Glomerular visceral epithelial cell (primary cell): ENCODE measurements at regions not wholly inside any gene's neighbourhood (a gene's known extent, or its start where the extent isn't known, plus 50 kb on each side); places are given as distances from the start of the nearest gene placed in this dataset.

Experiments
- DNase-seq: peaks from one replicate; pipeline ENCODE4 v3.0.0-alpha.2; 2016; ENCODE audit errors: extremely low spot score

GRCh38 chr13:44212633-44213396, 160.8 kb upstream of the SERP2 start:
- no peak for DNase-seq

GRCh38 chr13:44218501-44219240, 155.0 kb upstream of the SERP2 start:
- no peak for DNase-seq

DNA sequence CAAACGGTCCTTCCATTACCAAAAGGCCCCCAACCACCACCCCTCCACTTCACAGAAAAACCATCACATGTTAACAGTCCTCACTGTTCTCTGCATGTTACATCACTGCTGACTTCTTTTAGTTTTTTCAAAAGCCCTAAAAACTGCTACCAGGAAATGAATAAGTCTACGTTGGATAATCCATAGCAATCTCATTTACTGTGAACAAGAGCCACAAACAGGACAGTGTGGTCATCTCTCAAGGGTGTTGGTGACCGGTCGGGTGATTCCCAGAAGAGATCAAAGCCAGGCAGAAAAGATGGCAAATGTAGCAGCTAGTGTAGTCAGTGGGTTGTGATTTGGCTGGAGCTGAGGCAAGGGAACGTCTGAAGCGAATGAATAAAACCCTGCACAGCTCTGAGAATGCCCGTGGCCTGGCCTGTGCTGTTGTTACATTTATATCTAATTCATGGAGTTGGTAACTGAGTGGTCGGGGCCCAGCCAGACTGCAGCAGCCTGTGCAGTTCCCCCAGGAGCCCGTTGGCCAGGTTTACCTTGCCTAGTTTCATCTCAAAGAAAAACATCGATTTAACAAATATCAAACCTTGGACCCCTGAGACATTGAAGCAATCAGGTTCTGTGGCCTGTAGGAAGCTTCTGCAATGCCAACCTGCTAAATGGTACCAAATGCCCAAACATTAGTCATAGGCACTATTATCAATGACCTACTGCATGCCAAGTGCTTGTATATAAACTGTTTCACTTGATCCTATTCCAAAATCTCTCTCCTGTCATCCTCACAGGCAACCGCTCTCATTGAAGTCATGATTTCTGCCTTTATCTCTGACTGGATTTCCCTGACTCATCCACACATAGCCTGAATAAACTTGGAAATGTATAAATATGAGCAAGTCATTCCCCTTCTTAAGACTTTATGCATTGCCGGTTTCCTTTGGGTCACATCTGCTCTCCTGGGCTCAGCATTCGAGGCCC, 153.8 kb upstream of the SERP2 start:
- no peak for DNase-seq

GRCh38 chr13:44220948-44221347, 152.7 kb upstream of the SERP2 start:
- no peak for DNase-seq

- DNase-seq, result no peak
Observed at GRCh38 chr13:44221657-44222056, 152.0 kb upstream of the SERP2 start.

- no peak for DNase-seq
Observed at GRCh38 chr13:44223770-44224444, 149.7 kb upstream of the SERP2 start.

- no peak for DNase-seq
Observed at GRCh38 chr13:44224450-44225149, 149.0 kb upstream of the SERP2 start.

DNA sequence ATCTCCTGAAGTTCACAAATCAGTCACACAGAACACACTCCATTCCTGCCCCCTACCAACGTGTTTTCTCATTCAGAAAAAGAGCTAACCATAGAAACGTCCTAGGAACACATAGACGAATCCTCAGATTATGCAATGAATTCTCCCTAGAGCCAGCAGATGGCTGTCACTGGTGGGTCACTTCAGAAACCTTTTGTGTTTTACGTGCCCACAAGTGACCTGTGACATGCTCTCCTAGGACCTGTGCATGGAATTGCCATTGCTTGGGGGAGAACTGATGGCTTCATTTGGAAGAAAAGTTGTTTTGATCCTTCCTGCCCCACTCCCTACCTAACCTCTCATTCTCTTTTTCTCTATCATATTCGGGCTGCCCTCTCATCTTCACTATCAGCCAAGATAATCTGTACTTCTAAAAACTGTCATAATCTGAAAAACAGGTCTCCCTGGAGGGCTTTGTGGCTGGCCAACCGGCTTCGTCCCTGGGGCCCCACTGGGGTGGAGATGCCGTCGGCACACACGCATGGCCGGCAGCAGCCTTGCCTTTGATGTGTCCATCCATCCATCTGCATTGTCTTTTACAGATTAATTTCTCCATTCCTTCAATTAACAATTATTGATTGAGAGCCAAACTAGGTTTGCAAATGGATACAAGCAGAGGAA, 144.1 kb upstream of the SERP2 start:
- no peak for DNase-seq

GRCh38 chr13:44230071-44230470, 143.6 kb upstream of the SERP2 start:
- no peak for DNase-seq

DNA sequence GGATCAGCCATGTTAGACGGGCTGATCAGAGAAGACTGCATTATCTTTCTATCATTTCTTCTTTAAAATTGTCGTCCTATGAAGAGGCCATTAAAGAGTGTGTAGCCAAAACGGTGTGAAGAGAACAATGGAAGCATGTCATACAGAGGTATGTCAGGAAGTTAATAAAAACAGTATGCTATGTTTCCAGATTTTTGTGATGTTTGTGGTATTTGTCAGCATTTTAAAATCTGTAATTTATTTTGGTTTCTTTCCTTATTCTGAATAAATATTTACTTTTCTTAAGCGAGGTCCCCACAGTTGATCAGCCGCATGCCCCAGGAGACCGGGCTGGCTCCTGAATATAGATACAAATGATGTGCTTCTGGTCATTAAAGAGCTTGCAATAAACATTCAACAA, 142.9 kb upstream of the SERP2 start:
- no peak for DNase-seq

DNA sequence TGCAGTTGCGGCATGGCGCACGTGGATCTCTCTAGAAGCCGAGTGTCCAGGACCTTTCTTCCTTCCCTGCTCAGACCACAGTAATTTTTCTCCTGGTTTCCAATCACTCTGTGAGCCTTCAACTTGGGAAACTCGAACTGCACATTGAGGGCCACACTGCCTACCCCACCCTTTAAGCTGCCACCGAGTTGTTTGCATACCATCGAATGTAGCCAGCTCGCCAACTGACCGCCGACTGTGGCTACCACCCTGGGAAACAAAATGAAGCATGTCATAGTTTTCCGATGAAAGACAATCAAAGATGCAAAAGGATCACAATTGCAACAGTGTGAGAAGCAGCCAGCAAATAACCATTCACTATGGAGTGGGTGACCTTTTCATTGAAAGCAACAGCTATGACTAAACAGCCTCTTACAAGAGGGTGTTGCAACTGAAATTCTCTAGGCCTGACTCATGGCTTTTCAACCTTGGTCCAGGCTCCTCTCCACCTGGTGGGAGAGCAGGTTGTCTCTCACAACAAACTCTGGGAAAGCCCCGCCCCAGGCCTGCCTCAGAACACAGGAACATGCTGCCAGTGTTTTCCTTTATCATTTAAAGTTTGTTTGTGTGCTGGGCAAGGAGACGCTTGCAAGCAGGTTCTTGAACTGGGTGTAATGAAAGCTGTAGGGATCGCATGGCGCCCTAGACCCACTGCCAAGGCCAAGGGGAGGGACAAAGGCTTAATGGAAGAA, 141.7 kb upstream of the SERP2 start:
- DNase-seq, result peak; percentile 89

- no peak for DNase-seq
Observed at GRCh38 chr13:44232774-44233173, 140.8 kb upstream of the SERP2 start.

- DNase-seq, result no peak
Observed at GRCh38 chr13:44234566-44234965, 139.1 kb upstream of the SERP2 start.

GRCh38 chr13:44236370-44236769, 137.3 kb upstream of the SERP2 start:
- no peak for DNase-seq

- DNase-seq, result no peak
Observed at GRCh38 chr13:44236801-44237207, 136.8 kb upstream of the SERP2 start.

DNA sequence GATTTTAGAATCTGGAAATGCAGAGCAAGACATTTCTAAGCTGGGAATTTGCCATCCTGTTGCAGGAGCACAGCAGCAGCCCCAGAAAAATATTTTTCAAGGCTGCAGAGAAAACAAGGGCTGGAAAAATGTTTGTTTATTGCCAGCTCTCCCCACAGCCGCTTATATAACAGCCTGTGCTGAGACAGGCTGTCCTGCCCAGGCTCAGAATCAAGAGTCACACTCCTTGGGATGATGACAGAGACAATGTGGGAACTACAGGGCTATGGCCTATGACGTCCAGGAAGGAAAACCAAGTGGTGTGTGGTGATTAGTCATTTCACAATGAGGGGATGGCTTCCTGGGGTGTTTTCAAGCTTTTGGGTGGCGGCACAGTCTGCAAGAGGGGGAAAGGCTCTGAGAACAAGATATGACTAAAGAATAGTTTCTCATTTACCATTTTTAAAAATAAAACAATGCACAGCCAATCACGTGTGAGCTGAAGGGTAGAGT, 136.3 kb upstream of the SERP2 start:
- peak; percentile 52 for DNase-seq

DNA sequence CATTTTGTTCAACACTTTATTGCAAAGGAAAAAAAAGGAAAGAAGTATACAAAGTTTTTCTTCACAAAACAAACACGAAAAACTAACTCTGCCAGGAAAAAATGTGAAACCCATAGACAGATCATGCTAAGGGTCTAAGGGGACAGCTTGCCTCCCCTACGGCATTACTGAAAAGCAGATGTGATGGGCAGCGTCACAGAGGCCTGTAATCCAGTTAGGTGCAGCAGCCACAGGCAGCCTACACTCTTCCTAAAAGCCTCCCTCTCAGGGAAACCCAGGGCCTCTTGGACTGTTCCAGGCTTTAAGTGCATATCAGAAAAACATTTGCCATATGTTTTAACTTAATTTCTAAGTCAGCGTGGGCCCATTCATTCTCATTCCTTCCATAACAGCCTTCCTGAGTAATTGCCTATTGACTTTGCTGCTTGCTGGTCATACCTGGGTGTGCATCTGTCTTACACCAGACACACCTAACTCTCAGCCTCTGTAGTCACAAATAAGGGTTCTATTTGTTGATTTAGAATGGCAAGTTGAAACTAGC, 135.7 kb upstream of the SERP2 start:
- DNase-seq, result no peak

DNA sequence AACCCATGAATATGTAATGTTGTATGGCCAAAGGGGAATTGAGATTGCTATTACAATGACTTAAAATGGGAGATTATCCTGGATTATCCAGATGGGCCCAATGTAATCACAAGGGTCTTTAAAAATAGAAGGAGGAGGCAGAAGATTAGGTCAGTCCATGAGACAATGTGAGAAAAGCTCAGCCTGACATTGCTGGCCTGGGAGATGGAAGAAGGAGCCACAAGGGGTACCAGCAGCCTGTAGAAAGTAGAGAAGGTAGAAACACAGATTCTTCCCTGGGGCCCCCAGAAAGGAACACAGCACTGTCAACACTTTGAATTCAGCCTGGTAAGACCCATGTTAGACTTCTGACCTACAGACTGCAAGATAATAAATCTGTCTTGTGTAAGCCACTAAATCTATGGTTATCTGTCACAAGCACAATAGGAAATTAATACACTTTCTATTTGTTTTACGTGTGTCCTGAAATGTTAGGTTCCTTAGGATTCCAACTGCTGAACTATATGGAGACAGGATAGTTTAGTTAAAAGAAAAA, 132.9 kb upstream of the SERP2 start:
- no peak for DNase-seq

GRCh38 chr13:44241638-44242037, 132.0 kb upstream of the SERP2 start:
- DNase-seq, result no peak
